ENCODE measurements at regions not wholly inside any gene's neighbourhood (a gene's known extent, or its start where the extent isn't known, plus 50 kb on each side); places are given as distances from the start of the nearest gene placed in this dataset.

DNA sequence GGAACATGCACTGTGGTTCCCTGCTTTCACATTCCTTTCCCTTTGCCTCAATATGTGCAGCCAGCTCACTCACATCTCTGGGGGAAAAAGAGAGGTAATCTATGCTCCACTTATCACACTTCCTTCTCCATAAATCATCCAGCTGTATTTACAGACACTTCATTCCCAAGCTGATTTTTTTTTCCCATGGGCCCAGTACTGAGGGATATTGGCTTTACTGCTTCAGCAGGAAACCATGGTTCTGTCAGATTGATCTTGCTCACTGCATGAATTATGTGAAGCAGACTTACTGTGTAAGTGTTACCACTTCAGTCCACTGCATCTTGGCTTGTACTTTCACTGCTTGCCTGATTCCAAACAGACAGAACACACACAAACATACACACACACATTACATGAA, 555.6 kb downstream of the CCER1 start:
- no peak for DNase-seq (ENCODE audit: low read depth in 2 of 2)

DNA sequence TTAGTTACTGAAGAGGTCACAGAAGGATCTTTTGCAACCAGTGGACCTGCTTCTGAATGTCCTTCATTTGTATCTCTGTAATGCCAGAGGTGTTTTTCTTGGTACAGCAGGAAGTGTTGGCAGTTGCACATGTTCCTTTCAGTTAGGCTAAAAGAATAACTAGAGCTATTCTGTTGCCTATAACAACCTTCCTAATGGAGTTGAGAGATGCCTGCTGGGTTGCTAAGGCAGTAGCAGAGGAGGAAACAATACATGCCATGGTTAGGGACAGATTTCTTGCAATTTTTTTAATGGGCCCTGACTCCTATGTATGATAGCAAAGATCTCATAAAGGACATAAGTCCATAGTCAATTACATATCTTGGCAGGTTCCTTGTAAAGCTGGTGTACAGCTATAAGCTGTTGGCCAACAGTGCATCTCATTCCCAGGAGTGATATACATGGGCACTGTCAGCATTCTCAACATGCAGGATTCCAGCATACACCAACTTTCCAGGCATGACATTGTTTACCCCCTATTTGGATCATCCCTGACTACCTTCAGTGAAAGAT, 556.6 kb downstream of the CCER1 start:
- DNase-seq (ENCODE audit: low read depth in 2 of 2): no peak

GRCh38 chr12:90396556-90396955, 558.4 kb downstream of the CCER1 start:
- no peak for DNase-seq (ENCODE audit: low read depth in 2 of 2)

DNA sequence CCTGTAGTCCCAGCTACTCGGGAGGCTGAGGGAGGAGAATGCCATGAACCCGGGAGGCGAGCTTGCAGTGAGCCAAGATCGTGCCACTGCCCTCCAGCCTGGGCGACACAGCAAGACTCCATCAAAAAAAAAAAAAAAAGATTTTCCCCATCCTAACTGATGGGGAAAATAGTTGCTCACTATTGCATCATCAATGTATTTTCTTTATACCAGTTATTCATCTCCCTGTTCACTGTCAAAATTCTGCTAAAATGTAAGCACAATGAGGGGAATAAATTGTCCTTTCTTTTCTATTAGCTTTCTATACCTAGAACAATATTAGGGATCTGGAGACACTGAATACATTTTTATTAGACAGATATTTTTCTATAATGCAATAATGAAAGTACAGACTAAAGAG, 561.3 kb downstream of the CCER1 start:
- no peak for DNase-seq (ENCODE audit: low read depth in 2 of 2)

DNA sequence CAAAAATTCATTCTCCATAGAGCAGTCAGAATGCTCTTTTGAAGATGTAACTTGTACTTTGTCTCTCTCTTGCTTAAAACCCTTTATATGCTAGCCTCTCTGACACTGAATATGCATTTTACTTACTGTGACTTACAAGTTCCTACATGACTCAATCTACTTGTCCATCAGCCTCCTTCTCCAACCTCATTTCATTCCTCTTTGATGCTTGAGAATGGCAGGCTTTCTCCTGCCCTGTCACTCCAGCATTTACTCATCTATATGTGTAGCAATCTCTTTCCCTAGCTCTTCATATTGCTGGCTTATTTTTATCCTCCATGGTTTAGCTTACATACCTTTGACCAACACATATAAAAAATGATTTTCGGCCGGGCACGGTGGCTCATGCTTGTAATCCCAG, 561.9 kb downstream of the CCER1 start:
- no peak for DNase-seq (ENCODE audit: low read depth in 2 of 2)

DNA sequence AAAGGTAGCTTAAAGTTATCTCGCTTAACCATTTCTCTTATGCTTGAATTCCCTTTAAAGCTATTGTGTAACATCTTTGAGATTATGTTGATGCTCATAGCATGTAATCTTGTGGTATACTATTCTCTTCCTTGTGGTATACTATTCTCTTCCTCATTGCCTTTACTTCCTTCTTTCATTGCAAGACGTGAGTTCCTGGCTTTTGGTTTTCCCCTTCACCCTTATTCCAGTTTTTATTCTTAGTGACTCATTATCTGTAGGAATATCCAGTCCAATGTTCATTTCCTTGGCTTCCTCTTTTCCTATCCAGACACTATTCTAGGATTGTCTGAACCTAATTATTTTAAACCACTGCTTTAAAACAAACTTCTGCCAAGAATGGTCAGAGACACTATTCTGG, 564.0 kb downstream of the CCER1 start:
- no peak for DNase-seq (ENCODE audit: low read depth in 2 of 2)

DNA sequence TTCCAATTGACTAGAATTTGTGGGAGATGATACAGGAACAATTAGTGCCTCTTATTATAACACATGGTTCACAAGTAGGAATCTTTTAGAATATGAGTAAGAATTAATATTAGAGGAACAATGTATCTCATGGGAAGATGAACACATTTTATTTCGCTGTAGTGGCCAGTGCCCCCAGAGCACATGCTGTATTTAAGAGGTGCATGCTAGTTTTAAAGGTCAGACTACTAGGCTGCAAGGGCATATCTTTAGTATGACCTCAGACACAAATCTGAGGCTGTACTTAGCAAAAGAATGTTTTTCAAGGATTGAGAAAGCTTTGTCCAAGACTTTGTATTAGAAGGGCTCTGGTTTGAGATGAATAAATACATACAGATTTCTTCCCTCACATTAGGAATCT, 586.9 kb downstream of the CCER1 start:
- DNase-seq (ENCODE audit: low read depth in 2 of 2): no peak

DNA sequence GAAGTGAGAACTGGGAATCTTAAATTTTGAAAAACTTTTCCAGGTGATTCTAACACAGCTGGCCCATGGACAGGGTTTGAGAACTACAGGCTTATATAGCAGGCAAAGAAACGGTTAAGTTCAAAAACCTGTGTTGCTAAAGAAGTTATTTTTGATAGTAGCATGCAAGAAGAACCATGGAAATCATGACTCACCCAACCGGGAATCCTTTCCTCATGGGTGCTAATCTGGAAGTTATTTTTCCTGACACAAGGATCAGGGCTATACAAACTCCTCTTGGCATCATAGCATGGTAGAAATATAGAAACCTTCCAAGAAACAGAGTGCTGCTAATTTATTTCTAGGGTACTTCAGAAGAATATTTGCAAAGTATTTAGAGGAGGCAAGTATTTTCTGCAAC, 588.7 kb downstream of the CCER1 start:
- no peak for DNase-seq (ENCODE audit: low read depth in 2 of 2)

- no peak for DNase-seq (ENCODE audit: low read depth in 2 of 2)
Measured at GRCh38 chr12:90360300-90360699, 594.7 kb downstream of the CCER1 start.

GRCh38 chr12:90355711-90356355, 599.1 kb downstream of the CCER1 start:
- DNase-seq (ENCODE audit: low read depth in 2 of 2): no peak

DNA sequence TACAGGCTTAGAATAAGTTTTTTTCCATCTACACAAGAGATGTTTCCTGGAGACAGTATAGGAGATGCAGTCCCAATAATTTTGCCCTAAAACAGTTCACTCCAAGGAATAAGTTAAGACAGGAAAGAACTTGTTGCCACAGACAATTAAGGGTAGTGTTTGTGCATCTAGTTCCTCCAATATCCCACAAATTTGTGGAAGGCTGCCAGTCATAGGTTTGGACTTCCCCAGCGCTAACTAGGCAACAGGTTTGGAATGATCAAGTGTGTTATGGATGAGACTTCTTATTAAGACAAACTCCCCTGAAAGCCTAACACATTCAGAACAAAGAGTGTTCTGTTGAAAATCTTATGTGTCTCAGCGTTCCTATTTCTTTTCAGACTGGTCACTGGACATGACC, 611.0 kb downstream of the CCER1 start:
- no peak for DNase-seq (ENCODE audit: low read depth in 2 of 2)

DNA sequence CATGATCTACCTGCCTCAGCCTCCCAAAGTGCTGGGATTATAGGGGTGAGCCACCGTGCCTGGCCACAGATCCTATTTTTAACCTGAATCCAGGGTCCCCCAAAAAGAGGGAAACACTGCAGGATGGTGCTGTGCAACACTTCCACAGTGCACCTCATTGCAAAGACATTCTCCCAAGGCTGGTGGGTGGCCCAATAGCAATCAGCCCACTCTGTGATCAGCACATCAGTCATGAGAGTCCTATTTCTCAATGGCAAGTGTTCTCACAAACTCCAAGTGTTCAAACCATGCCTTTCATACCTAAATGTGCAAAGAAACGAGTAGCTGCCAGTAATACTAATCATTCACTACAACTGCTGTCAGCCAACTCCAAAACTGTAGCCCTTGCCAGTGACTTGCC, 612.9 kb downstream of the CCER1 start:
- DNase-seq (ENCODE audit: low read depth in 2 of 2): no peak

- no peak for DNase-seq (ENCODE audit: low read depth in 2 of 2)
Measured at GRCh38 chr12:90339837-90340236, 615.1 kb downstream of the CCER1 start.

GRCh38 chr12:90338365-90338764, 616.6 kb downstream of the CCER1 start:
- no peak for DNase-seq (ENCODE audit: low read depth in 2 of 2)

GRCh38 chr12:90337018-90337417, 618.0 kb downstream of the CCER1 start:
- no peak for DNase-seq (ENCODE audit: low read depth in 2 of 2)

GRCh38 chr12:90335566-90335965, 619.4 kb downstream of the CCER1 start:
- DNase-seq (ENCODE audit: low read depth in 2 of 2): no peak

DNA sequence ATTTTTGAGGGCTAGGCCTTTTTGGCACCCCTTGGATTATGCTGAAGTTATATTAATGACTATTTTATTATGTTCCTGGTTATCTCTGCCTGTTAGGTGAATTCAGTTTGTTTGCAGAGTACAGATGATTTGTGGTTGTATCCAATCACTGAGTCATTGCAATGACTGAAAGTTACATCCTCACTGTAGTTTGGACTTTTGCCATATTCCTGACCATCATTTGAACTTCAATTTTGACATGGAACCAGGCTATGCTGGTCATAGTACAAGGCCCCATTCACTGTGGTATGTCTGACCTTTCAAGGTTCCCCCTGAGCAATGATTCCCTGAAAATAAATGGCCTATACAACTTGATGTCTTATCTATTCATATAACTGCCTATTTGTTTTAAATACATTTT, 621.0 kb downstream of the CCER1 start:
- DNase-seq (ENCODE audit: low read depth in 2 of 2): no peak

DNA sequence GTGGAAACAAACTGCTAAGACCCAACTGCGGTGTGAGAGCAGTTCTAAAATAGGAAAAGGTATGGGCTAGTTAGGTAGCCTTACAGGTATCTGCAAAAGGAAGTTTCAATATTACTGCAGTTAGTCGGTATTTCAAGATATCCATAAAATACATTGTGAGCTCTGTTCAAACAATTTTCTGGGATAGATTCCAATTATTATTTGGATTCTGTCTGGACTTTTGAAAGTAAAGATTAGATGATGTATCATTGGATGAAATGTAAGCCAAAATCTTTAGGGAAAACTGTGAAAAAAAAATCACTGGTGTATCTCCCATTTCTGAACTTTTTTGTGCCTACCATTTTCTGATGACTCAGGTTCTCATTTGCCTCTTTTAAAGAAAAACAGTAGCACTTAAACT, 621.6 kb downstream of the CCER1 start:
- DNase-seq (ENCODE audit: low read depth in 2 of 2): no peak

- no peak for DNase-seq (ENCODE audit: low read depth in 2 of 2)
Measured at GRCh38 chr12:90331821-90332220, 623.2 kb downstream of the CCER1 start.

DNA sequence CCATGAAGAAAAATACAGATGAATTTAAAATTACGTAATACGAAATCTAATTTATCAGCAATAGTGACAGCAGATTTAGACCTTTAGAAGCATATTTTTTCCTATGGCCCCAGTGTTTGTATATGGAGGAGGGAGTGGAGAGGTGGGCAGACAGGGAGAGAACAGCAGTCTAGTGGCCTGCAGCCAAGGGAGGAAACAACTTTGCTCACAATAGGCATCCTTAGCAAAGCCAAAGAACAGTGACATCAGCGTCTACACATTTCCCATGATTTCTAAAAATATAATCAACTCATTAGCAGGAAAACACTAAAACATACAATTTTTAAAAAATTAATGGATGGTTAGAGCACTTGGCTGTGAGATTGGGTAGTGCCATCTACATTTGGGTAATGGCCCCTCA, 622.6 kb upstream of the ATP2B1 start:
- DNase-seq (ENCODE audit: low read depth in 2 of 2): no peak

DNA sequence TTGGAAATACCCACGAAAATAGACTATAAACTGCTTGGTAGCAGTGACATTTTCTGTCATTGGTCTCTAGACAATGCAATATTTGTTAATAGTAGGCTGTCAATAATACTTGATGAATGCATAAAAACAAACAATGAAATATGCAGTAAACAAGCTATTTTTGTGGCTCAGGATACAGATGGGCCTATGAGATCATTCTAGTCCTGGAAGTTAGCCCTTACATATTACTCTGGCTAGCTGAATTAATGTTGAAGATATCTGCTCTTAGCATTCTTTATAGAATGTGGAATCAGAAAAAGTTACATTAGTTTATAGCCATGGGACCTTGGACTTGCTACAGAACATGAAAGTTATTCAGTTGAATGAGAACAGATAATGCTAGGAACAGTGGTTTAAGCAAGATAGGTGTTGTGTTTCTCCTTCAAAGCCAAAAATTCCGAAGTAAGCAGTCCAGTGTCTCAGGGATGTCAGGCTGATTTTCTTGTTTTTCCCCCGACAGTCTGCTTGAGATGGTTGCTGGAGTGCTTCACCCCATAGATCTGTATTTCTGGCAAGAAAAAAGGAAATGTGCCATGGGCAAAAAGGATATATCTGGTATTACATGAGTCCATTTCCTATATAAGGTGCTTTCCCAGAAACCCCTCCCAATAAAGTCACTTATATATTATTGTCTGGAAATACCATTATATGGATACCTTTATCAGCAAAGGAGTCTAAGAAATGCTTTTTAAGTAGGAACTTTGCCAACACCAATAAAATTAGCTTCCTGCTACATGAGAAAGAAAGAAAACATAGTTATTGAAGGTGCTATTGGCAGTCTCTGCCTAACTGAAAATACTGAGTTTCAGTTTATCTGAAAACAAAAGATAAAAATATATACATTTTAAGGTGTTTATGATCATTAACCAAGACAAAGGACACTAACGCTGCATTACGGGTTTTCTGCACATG, 619.4 kb upstream of the ATP2B1 start:
- DNase-seq (ENCODE audit: low read depth in 2 of 2): no peak

DNA sequence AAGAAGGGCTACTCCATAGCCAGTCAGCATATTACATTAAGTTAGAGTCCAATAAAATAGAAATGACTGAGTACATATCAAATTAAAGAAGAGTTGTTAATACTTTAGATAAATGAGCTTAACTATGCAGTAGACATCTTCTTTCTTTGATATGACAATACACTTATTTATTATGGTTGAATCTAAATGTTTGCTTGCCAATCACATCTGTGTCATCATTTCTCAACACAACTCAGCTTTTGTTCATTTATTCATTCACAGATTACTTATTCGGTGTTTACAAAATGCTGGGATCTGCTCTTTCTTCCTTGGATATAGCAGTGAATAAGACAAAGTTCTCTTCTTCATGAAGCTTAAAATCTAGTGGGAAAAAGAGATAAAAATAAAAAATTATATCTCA, 614.6 kb upstream of the ATP2B1 start:
- DNase-seq (ENCODE audit: low read depth in 2 of 2): no peak

DNA sequence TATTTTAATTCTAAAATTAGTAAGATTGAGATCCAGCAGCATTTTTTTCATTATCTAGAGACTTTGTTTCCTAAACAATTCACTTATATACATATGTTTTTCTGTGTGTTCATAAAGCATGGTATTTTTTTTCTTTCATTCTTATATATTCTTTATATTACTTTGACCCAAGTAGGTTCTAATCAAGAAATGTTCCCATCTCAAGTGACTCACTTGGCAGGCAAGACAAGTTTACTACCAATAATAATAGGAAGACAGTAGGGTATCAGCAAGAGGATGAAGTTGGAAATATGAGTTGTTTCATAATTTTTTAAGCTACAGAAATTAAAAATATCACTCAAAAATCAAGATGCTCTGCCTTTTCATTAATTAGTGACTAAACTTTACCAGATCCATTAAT, 613.4 kb upstream of the ATP2B1 start:
- DNase-seq (ENCODE audit: low read depth in 2 of 2): no peak

Data from stimulated activated CD8-positive, alpha-beta memory T cell treated with anti-CD3 and anti-CD28 coated beads, Interleukin-2, amount 100 ng/mL, for 1 hour (primary cell).